ENCODE measurements at regions not wholly inside any gene's neighbourhood (a gene's known extent, or its start where the extent isn't known, plus 50 kb on each side); places are given as distances from the start of the nearest gene placed in this dataset.

GRCh38 chr9:80163889-80164288, 592.1 kb downstream of the TLE4 start:
- Mint-ChIP-seq H3K36me3 (no peaks in the 10 kb centered on the region), H3K27me3 (no peaks in the 10 kb centered on the region), H3K4me1 (no peaks in the 10 kb centered on the region), H3K4me3 (no peak overlapping the region), H3K27ac (no peak overlapping the region), H3K9me3 (no peaks in the 10 kb centered on the region)
- POLR2A ChIA-PET: no interaction called here
- ATAC-seq (ENCODE audit: low read depth) (no peak), DNase-seq (no peak)

DNA sequence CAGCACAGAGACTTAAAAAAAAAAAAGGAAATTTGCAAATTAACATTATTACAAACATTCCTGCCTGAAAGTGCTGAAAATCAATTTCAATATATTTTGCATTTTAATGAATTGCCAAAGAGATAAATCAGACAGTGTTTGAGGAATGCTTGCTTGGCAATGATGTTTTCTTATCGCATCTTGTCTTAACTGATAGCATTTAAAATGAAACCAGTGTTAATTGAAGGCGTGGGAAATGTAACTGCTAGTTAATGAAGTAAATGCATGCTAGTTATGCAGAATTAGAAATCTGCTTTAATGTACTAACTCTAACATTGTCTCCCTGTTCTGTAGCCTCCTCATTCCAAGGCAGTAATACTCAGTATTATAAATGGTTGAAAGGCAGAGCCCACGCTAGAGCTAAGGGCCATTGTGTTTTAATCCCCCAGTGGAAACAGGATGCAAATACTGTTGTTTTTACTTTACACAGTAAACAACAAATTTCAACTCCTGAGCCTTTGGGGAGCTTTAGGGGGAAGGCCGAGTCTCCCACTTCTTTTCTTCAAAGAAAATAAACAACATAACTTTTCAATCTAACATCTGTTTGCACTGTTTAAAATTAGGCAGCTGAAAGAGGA, 586.9 kb downstream of the TLE4 start:
- POLR2A ChIA-PET: no interaction called here
- Mint-ChIP-seq H3K4me3 (no peak overlapping the region), H3K4me1 (no peaks in the 10 kb centered on the region), H3K27me3 (peaks cover 4% of the 10 kb centered on the region), H3K36me3 (no peaks in the 10 kb centered on the region), H3K9me3 (peaks cover 2% of the 10 kb centered on the region), H3K27ac (no peak overlapping the region)
- ATAC-seq (ENCODE audit: low read depth) (no peak), DNase-seq (no peak)

DNA sequence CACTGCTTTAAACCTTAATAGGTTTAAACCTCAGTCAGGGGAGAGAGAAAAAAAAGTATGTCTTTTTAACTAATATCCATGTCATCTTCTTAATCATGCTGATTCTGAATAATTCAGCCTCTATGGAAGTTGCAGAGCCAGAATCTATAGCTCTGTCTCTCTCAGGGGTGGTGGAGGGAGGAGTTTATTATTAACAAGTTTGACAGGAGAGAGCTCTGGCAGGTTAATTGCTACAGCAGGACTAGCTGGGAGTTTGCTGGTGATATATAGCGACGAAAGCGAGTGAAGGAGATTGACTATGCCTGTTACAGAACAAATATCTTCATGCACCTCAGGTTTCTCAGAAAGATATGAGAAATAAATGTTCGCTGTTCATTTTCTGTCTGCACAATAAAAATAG, 586.4 kb downstream of the TLE4 start:
- DNase-seq (no peak), ATAC-seq (ENCODE audit: low read depth) (no peak)
- Mint-ChIP-seq H3K27ac (no peak overlapping the region), H3K9me3 (peaks cover 2% of the 10 kb centered on the region), H3K27me3 (peaks cover 7% of the 10 kb centered on the region), H3K4me1 (no peaks in the 10 kb centered on the region), H3K4me3 (no peak overlapping the region), H3K36me3 (no peaks in the 10 kb centered on the region)
- POLR2A ChIA-PET: no interaction called here

DNA sequence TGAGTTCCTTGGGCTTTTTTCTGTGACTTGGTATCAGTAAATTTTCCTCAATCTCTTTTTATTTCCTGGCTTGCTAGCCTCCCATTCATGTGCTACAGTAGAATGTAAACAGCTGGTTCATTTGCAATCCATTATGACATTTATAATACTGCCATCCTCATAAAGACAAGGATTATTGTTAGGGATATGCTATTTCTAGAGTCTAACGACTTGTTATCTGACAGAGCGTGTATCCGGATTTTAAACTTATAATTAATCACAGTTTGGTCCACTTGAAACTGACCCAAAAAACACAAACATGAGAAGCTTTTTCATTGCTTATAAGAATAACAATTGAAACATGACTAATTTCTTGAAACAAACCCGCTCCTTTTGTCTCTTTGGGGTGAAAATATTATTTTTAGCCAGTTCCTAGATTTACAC, 585.8 kb downstream of the TLE4 start:
- Mint-ChIP-seq H3K27me3 (peaks cover 7% of the 10 kb centered on the region), H3K36me3 (no peaks in the 10 kb centered on the region), H3K4me1 (no peaks in the 10 kb centered on the region), H3K27ac (no peak overlapping the region), H3K9me3 (peaks cover 2% of the 10 kb centered on the region), H3K4me3 (no peak overlapping the region)
- POLR2A ChIA-PET: no interaction called here
- DNase-seq (no peak), ATAC-seq (ENCODE audit: low read depth) (no peak)

DNA sequence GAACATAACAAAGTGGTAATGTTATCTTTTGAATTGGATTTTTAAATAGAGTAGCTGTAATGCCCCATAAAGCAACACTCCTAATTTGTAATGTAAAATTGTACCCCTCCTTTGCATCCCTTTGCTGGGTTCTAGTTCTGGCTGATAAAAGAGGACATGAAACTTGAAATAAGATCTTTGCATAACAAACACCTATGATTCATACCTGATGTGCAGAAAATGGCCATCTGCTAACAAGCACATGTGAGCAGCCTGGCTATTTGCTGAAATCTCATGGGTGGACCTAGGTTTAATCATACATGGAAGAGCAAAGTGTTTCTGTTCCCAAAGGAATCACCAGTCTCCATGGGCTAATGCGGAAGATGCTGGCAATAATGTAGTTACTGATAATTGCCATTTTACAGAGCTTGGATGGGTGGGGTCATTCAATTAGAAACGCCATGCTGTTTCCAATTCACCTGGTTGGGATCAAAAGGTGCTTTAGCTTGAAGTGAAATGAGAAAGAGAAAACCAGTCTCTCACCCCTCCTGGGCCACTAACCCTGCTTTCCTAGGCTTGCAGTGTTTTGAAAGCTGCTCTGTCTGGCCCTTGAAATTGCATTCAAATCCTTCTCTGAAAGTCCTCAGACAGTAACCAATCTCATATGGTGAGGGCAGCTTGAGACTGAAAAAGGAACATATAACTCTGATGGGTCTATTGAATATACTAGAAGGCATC, 585.1 kb downstream of the TLE4 start:
- POLR2A ChIA-PET: no interaction called here
- no peaks in the 10 kb centered on the region for H3K36me3 Mint-ChIP-seq
- peaks cover 7% of the 10 kb centered on the region for H3K27me3 Mint-ChIP-seq
- ATAC-seq (ENCODE audit: low read depth) (no peak), DNase-seq (no peak)
- no peak overlapping the region for H3K4me3 Mint-ChIP-seq
- no peak overlapping the region for H3K27ac Mint-ChIP-seq
- H3K9me3 Mint-ChIP-seq: peaks cover 2% of the 10 kb centered on the region
- no peaks in the 10 kb centered on the region for H3K4me1 Mint-ChIP-seq

GRCh38 chr9:80156262-80156661, 584.5 kb downstream of the TLE4 start:
- H3K4me3 Mint-ChIP-seq: no peak overlapping the region
- no peaks in the 10 kb centered on the region for H3K4me1 Mint-ChIP-seq
- DNase-seq (no peak), ATAC-seq (ENCODE audit: low read depth) (no peak)
- H3K27me3 Mint-ChIP-seq: peaks cover 9% of the 10 kb centered on the region
- H3K36me3 Mint-ChIP-seq: no peaks in the 10 kb centered on the region
- H3K27ac Mint-ChIP-seq: no peak overlapping the region
- H3K9me3 Mint-ChIP-seq: peaks cover 2% of the 10 kb centered on the region
- POLR2A ChIA-PET: no interaction called here

- peaks cover 5% of the 10 kb centered on the region for H3K9me3 Mint-ChIP-seq
- no peaks in the 10 kb centered on the region for H3K4me1 Mint-ChIP-seq
- H3K27me3 Mint-ChIP-seq: peaks cover 3% of the 10 kb centered on the region
- H3K4me3 Mint-ChIP-seq: no peak overlapping the region
- POLR2A ChIA-PET: no interaction called here
- ATAC-seq (ENCODE audit: low read depth): no peak
- H3K27ac Mint-ChIP-seq: no peak overlapping the region
- DNase-seq: no peak
- H3K36me3 Mint-ChIP-seq: no peaks in the 10 kb centered on the region
Measured at GRCh38 chr9:80147866-80148265, 576.1 kb downstream of the TLE4 start.

- Mint-ChIP-seq H3K4me1 (no peaks in the 10 kb centered on the region), H3K9me3 (peaks cover 5% of the 10 kb centered on the region), H3K4me3 (no peak overlapping the region), H3K36me3 (no peaks in the 10 kb centered on the region), H3K27me3 (peaks cover 3% of the 10 kb centered on the region), H3K27ac (no peak overlapping the region)
- ATAC-seq (ENCODE audit: low read depth) (no peak), DNase-seq (no peak)
- POLR2A ChIA-PET: no interaction called here
Measured at GRCh38 chr9:80146466-80146865, 574.7 kb downstream of the TLE4 start.

DNA sequence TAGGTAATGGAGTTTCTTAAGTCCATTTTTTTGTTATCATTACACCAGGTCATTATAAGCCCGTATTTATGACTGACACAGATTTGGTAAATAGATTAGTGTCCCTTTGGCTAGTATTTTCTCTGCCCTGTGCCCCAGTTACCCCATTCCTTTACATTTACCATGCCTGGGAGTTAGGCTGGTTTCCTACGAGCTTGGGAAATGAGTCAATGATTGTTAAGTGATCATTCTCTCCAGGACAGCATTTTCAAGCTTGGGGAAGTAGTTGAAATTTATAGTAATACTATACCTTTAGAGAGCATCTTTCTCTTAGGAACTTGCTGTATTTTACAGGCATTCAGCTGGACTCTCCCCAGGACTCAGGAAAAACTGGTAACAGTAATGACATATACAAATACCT, 573.1 kb downstream of the TLE4 start:
- Mint-ChIP-seq H3K4me1 (no peaks in the 10 kb centered on the region), H3K27me3 (no peaks in the 10 kb centered on the region), H3K27ac (no peak overlapping the region), H3K36me3 (no peaks in the 10 kb centered on the region), H3K4me3 (no peak overlapping the region), H3K9me3 (peaks cover 3% of the 10 kb centered on the region)
- DNase-seq (no peak), ATAC-seq (ENCODE audit: low read depth) (no peak)
- POLR2A ChIA-PET: no interaction called here

GRCh38 chr9:80144406-80144805, 572.6 kb downstream of the TLE4 start:
- Mint-ChIP-seq H3K9me3 (no peaks in the 10 kb centered on the region), H3K4me1 (no peaks in the 10 kb centered on the region), H3K4me3 (no peak overlapping the region), H3K27me3 (no peaks in the 10 kb centered on the region), H3K36me3 (no peaks in the 10 kb centered on the region), H3K27ac (no peak overlapping the region)
- DNase-seq (no peak), ATAC-seq (ENCODE audit: low read depth) (no peak)
- POLR2A ChIA-PET: no interaction called here

- H3K4me3 Mint-ChIP-seq: no peak overlapping the region
- no peaks in the 10 kb centered on the region for H3K9me3 Mint-ChIP-seq
- H3K36me3 Mint-ChIP-seq: no peaks in the 10 kb centered on the region
- ATAC-seq (ENCODE audit: low read depth) (no peak), DNase-seq (no peak)
- POLR2A ChIA-PET: no interaction called here
- H3K27ac Mint-ChIP-seq: no peak overlapping the region
- no peaks in the 10 kb centered on the region for H3K27me3 Mint-ChIP-seq
- no peaks in the 10 kb centered on the region for H3K4me1 Mint-ChIP-seq
Measured at GRCh38 chr9:80143899-80144298, 572.1 kb downstream of the TLE4 start.

DNA sequence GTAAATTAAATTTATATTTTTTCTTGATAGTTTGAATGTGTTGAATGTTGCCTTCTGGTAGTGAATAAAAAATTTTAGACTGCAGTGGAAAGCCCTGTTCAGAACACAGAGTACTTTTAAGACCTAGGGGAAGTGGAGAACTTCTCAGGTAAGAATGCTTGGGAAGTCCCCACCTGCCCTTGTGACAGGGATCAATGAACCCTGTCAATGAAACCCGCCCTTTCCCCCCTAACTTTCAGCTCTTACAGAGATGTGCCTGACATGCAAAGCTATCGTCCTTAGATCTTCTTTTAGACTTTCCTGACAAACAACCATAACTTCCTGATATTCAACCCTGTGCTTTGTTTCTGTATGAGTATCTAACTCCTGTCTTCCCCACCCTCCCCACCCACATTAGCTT, 562.7 kb downstream of the TLE4 start:
- no peaks in the 10 kb centered on the region for H3K9me3 Mint-ChIP-seq
- H3K27ac Mint-ChIP-seq: no peak overlapping the region
- no peak overlapping the region for H3K4me3 Mint-ChIP-seq

GRCh38 chr9:80131627-80132026, 559.9 kb downstream of the TLE4 start:
- H3K4me1 Mint-ChIP-seq: no peaks in the 10 kb centered on the region
- no peaks in the 10 kb centered on the region for H3K27me3 Mint-ChIP-seq
- no peak overlapping the region for H3K27ac Mint-ChIP-seq
- no peaks in the 10 kb centered on the region for H3K36me3 Mint-ChIP-seq
- H3K4me3 Mint-ChIP-seq: no peak overlapping the region
- DNase-seq (no peak), ATAC-seq (ENCODE audit: low read depth) (no peak)
- POLR2A ChIA-PET: no interaction called here
- H3K9me3 Mint-ChIP-seq: no peaks in the 10 kb centered on the region

More for the DNA sequence above, 562.7 kb downstream of the TLE4 start:
- Mint-ChIP-seq H3K27me3 (no peaks in the 10 kb centered on the region), H3K4me1 (no peaks in the 10 kb centered on the region), H3K36me3 (no peaks in the 10 kb centered on the region)
- no peak for ATAC-seq (ENCODE audit: low read depth)
- DNase-seq: no peak
- POLR2A ChIA-PET: no interaction called here

GRCh38 chr9:80127920-80128319, 556.2 kb downstream of the TLE4 start:
- no peak overlapping the region for H3K27ac Mint-ChIP-seq
- no peaks in the 10 kb centered on the region for H3K36me3 Mint-ChIP-seq
- POLR2A ChIA-PET: no interaction called here
- no peaks in the 10 kb centered on the region for H3K9me3 Mint-ChIP-seq
- ATAC-seq (ENCODE audit: low read depth) (no peak), DNase-seq (no peak)
- H3K4me3 Mint-ChIP-seq: no peak overlapping the region
- H3K4me1 Mint-ChIP-seq: no peaks in the 10 kb centered on the region
- H3K27me3 Mint-ChIP-seq: no peaks in the 10 kb centered on the region

Measured in activated naive CD8-positive, alpha-beta T cell treated with anti-CD3 and anti-CD28 coated beads, Interleukin-2, amount 10 ng/mL, durations not matched to agents 7 days and 5 days (primary cell).